Posterior cingulate gyrus (tissue), 11 donors: ENCODE measurements at regions not wholly inside any gene's neighbourhood (a gene's known extent, or its start where the extent isn't known, plus 50 kb on each side); places are given as distances from the start of the nearest gene placed in this dataset.

Experiments
- DNase-seq, 10 donors: peaks; one replicate each; pipeline versions ENCODE4 v3.0.0 to v3.0.0-alpha.2; 2020 to 2021; ENCODE audit warnings: mixed read lengths in 3 of 10
- intact Hi-C: fragments of 100-400 bp; cut with DNase I; formaldehyde crosslinking; loops from one replicate; pipeline ENCODE4 v1.15.1; 2023

DNA sequence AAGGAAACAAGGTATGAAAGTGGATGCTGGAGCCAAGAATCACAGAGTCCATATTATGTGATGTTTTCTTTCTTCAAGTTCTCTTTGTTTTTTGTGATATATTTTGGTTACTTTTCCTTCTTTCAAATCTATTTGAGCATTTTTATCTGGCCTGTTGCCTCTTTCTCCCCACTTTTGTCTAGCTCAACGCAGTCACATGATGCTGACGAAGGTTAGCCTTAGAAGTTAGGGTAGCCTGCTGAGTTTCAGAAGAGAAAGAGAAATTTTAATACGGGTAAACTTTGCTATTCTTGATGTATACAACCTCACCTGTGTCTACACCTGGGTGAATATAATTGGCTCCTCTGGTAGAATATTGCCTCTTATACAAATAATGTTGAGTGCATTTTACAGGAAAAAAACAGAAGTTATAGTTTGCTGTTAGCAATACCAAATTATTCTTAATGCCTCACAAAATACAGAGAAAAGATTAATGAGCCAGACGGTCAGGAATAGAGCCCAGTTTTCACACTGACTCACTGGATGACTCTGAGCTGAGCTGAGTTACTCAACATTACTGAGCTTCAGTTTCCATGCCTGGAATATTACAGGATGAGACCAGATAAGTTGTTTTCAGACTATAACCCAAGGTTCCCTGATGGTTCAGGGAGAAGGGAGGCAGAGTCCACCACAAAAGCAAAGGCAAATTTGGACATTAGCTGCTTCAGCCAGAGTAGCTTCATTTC, 161.6 kb upstream of the BDNF start:
- DNase-seq = no peak
- intact Hi-C loops = no loop called here

DNA sequence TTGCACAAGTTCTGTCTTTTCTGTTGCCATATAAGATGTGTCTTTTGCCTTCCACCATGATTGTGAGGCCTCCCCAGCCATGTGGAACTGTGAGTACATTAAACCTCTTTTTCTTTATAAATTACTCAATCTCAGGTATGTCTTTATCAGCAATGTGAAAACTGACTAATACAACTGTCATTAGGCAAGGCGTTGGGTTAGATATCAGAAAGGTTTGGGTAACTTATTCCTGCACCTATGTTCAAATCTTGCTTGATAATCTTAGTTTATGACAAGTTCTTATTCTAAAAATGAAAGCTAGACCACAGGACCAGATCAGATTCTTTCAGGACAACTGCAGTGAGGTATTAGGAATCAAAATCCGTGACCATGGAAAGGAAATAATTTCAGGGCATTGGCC, 160.6 kb upstream of the BDNF start:
- intact Hi-C loops = no loop called here
- no peak for DNase-seq

DNA sequence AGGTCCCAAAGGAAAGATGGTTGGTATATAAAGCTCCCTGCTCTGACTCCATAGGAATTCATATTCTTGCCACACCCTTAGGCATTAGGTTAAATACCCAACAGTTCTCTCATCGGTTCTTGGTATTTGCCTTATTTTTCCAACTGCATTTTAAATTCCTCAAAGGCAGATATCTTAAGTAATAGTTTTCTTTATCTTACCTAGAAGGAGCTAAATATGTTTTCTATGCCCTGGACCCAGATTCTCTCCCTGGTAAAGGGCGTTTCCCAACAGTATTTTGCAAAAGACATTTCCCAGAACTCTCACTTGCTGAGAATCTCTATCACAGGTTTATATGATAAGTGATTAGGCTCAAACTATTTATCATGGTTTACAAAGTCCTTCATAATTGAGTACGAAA, 158.6 kb upstream of the BDNF start:
- intact Hi-C loops = no loop called here
- no peak for DNase-seq

DNA sequence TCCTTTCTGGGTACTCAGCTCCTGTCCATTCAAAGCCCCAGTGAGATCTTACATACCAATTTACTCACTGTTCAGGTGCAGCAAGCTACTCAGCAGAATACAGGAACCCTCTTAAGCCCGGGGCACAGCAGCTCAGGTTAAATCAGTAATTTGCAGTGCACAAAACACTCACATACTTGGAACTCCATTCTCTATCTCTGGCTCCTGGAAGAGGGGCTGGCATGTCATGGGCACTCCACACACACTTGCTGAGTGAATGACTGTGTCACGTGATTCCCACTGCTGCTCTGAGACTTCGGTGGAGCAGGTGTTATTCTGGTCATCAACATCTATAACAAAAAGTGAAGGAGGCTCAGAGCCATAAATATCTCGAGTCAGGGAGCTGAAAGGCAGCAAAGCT, 157.3 kb upstream of the BDNF start:
- intact Hi-C loops = no loop called here
- no peak for DNase-seq

DNA sequence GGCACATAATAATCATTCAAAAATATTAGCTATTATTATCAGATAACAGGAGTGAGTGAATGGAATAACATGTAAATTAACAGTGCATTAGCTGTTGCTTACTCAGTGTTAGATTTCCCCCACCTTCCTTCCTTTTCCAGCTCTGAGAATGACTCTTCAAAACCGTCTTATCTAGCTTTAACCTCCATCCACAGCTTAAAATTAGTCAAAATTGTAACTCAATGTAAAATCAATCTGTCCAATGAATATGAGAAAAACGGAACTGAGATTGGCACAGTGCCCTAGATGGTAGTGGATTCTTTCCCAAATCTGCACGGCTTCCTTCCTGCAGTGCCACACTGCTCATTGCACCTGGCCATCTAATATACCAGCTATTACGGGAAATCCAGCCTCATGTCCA, 156.8 kb upstream of the BDNF start:
- DNase-seq = no peak
- intact Hi-C loops = no loop called here

DNA sequence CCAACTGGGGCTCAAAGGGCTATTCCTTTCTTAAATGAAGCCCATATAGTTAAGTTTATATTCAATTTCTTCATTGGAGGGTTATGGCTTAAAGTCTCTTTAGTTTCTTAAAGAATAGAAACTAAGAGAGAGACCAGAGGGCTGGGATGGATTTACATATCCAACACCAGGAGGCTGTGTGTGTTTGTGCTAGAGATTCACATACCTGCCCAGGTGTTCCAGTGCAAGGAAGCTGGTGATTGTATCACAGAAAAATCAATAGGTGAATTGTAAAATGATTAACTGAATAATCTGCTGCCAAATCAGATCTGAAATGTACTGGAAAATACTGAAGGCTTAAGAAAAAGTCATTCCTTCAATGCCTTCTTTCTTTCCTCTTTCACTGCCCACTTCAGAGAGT, 148.2 kb upstream of the BDNF start:
- intact Hi-C loops = no loop called here
- no peak for DNase-seq

DNA sequence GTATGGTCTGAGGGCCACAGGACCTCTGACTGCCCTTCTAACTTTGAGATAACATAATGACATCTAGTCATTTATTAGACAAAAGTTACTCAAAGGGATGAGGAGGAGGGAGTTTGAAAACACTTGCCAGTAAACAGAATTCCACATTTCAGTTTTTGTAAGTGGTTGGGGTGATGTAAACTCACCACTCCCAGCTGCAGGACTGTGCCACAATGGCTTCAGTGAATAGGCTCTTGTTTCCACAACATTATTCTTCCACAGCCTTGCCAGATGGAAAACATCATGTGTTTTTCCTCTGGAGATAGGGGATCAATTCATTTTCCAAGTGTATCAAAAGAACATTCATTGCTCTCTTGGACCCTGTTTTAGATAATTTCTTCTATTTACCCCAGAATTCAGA, 147.2 kb upstream of the BDNF start:
- intact Hi-C loops = no loop called here
- DNase-seq = no peak

DNA sequence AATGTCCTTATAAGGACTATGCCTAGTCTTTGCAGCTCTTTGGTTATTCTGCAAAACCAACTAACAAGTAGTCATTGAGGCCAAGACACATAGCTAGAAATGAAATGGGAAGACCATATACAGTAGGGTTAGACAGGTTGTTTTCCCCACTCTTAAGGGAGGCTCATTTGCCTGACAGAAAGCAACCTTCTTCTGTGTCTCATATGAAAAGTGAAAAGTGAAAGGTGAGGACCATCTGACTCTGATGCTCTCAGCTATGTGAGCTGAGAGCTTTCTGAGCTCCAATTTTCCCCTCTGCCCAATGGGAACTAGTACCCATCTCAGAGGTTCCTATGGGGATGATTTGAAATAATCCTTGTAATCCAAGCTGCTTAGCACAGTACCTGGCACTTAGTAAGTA, 142.0 kb upstream of the BDNF start:
- no peak for DNase-seq
- intact Hi-C loops = no loop called here

DNA sequence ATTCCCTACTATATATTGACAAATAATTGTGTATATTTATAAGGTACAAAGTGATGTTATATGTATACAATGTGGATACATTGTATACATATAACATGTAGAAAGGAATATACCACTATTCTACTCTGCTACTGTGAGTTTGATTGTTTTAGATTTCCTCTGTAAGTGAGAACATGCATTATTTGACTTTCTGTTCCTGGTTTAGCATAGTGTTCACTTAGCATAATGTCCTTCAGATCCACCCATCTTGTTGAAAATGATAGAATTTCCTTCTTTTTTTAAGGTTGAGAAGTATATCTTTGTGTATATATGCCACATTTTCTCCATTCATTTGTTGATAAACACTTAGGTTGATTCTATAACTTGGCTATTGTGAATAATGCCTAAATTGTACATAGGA, 140.8 kb upstream of the BDNF start:
- intact Hi-C loops = no loop called here
- DNase-seq = no peak

DNA sequence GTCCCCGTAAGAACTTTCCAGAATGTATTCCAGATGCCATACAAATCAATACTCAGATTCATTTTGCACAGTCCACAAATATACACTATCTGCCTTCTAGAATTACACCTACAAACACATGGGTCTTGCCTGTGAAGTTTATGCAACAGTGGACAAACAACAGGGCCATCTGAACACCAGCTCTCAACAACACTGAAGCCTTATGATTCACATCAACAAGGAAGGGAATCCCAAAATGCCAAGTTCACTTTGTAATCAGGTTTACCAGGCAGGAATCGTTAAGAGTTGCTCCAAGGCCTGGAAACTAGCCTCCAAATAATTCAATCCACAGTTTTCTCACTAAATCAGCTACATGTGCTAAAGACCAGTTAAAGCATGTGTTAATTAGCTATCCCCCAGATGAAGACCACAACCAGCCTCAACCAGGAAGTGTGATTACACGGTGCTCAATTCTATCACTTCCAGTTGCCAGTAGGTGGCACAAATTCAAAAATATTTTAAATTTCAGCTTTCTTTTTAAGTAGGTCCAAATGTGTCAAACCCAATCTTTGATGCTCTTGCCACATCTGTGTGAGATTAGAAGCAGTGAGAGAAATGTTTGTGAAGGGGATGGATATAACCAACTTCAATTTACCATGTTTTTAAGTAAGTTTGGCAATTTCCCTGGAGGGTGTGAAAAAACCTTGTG, 139.1 kb upstream of the BDNF start:
- no peak for DNase-seq
- intact Hi-C loops = no loop called here

DNA sequence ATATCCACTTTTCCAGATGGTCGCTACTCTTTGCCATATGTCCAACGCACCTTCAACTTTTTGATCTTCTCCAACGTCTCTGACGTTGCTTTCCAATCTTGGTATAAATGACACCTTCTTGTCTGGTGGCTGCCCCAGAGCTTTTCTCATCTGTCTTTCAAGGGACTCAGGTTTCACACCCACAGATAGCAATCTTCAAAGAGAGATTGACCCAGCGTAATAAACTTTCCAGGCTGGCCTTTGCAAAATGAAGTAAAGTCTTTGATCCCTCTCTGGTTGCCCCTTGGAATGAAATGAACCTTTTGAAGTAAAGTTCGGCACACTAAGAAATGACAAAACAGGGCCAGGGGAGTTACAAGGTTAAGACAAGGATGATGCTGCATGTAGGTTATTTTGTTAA, 138.4 kb upstream of the BDNF start:
- intact Hi-C loops = no loop called here
- no peak for DNase-seq

DNA sequence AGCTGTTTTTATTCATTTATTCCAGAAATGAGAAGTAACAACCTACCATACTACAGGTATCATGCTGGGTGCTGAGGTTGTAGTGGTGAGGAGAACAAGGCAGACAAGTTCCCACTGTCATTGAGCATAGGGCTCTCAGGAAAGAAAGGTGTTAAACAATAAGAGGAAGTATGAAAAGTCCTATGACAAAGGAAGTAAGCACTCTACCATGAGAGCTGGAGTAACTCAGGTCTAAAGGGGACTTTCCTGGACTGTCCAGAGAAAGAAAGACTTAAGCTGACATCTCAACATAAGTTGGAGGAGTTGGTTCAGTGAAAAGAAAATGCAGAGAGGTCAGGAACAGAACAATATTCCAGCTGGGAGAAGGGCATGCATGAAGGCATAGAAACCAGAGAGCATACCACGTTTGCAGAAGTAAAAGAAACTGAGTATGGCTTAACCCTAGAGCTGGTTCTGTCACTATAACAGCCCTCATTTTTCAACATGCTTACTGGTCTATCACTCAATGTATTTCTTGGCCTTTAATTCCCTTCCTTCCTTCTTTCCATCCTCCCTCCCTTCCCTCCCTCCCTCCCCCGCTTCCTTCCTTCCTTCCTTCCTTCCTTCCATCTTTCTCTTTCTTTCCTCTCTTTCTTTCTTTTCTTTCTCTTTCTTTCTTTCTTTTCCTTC, 137.8 kb upstream of the BDNF start:
- intact Hi-C loops = no loop called here
- DNase-seq = no peak

DNA sequence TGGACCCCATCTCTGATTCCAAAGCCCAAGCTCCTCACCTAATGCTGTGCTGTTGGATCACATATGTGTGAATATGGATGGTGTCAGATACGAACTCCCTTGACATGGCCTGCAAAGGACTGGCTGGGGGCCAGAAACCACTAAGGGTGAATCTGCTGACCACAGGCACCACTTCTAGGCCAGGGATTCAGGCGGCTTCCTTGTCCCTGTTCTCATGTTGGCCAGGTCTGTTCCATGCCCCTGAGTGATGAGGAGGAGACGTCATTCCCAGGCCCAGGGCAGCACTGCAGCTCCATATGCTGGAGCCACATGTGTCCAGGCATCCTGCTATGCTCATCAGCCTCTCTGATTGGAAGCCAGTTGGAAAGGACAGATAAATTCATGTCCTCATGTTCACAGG, 130.0 kb upstream of the BDNF start:
- no peak for DNase-seq
- intact Hi-C loops = no loop called here

DNA sequence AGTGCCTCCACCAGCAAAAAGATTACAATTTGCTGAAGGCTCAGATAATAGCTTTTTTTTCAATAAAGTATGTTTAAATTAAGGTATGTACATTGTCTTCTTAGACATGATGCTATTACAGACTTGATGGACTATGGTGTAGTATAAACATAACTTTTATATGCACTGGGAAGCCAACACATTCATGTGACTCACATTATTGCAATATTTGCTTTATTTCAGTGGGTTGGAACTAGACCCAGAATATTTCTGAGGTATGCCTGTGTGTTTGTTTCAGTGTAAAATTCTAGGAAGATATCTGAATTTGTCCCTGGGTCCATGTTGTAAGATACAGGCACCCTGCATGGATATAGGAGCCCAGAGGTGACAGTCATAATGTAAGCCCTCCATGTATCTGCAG, 120.0 kb upstream of the BDNF start:
- no peak for DNase-seq
- intact Hi-C loops = no loop called here

DNA sequence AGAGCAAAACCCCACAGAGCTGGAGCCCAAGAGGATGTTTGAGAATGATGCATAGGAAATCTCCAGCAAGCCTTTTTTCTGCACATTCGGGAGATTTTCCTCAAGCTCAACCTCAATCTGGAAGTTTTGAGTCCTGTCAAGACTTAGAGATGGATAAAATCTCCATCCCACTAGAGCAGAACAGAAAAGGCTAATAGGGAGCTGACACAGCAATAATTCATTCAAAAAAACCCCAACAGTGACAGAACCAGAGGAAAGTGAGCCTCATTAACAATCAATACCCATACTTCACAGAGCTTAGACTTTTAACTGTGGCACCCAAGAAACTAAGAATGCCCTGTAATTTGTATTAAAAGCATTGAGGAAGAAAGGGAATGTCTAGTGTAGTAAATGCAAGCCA, 115.9 kb upstream of the BDNF start:
- intact Hi-C loops = no loop called here
- no peak for DNase-seq

DNA sequence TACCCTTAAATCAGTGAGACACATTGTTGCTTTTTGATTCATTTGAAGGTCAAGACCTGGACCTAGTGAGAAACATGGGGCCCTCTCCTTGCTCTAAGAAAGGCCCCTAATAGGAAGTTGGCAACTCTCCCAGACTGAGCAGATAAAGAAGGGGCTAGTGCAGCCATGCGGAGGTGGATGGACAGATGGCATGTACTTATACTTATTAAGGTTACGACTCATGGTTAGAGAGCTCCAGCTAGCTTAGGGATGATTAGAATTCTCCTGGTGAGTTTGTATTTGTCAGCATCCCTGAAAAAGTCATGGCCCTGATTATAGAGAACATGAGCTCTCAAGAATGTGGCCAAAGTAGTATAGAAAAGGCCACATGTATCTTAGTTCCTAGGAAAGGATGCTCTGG, 112.1 kb upstream of the BDNF start:
- intact Hi-C loops = no loop called here
- no peak for DNase-seq

DNA sequence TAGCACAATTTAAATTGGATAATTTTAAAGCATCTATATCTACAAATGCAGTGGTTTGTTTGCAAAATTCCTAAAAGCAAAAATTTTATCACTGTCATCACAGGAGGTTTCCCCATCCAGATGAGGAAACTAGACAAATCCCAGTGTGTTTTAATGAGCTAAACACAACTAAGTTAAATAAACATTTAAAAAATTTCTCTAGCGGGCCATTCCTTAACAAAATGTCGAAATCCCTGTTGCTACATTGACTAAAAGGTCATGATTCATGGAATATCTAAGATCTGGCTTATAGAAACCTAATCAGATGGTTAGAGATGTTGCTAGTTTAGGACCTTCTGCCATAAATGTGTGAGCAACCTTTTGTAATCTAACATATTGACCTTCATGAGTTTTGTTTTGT, 107.3 kb upstream of the BDNF start:
- intact Hi-C loops = no loop called here
- DNase-seq = no peak

DNA sequence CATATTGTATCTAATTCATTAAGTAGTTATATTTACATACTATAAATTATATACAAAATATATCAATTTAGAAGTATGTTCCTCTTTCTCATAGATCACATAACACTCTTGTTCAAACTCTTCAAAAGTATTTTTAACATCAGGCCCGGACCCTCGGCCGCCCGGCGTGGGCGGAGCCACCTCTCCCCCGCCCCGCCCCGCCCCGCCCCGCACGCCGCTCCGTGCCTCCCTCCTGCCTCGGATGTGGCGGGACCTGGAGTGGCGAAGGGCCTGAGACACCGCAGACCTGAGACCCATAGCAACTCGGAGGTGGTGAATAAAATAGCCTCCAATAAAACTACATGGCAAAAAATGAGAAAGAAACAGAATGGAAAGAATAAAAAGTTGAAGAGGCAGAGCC, 105.9 kb upstream of the BDNF start:
- intact Hi-C loops = no loop called here
- no peak for DNase-seq

DNA sequence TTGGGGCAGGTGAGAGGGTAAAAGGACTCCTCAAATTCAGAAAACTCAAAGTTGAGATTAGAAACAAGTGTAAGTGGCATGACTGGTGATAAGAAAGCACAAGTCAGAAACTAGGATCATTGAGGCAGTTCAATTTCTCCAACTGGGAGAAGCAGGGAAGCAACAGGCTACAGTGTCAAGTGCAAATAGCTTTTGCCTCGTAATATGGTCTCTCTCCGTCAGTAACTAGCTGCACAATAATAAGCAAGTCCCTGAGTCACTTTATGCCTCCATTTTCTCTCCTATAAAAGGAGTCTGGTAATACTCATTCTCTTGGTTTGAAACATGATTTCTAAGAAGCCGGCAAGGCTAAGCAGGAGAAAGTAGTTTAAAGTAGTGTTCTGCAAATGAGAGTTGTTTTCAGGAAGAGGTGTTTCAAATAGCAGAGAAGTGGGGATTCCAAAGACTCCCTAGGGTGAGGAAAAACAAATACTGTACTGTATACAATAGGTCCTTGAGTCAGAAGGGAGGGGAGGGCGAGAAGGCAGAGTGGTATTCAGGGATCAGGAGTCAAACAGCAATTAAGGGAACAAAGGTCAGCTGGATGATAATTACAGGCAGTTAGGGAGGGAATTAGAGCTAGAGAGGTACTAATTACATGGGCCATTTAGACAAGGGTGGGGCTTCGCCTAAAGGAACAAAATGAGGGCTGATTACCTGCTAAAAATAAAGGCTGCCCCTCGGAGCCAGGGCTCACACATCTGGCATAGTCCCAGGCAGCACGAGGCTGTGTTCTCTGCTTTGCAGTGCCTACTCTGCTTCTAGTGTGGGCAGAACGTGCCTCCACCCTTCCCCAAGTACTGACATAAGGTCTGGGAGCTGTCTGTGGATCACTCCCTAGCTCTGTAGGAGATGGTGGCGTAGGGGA, 96.0 kb upstream of the BDNF start:
- no peak for DNase-seq
- intact Hi-C loops = no loop called here

DNA sequence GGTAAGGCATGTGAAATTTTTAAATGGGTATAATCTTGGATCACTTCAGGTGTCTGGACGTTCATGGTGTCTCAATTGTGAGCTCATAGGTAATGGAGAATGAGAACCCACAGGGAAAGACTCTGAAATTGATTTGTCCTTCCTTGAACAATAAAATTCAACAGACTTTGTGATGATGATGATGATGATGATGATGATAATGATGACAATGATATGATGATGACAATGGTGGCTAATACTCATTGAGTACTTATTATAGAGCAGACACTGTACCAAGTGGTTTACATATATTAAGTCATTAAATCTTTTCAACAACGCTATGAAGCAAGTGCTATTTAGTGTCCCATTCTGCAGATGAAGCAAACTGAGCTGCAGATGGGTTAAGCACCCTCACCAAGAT, 86.6 kb upstream of the BDNF start:
- intact Hi-C loops = no loop called here
- no peak for DNase-seq

DNA sequence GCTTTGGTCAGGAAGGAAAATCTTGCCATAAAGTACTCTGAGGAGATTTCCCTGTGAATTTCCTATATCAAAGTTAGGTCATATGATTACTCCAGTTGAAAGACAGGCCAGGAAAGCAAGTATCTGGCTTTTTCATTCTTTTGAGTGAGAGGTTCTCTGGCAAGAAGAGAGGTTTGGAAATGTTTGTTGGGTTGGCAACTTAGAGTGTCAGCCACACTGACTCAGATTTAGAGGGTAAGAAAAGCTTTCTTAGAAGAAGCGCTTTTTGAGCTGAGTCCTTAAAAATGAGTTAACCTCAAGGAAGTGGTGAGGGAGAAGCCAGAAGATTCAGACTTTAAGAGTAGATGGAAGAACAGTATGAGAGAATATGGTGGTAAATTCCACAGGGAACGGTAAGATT, 86.1 kb upstream of the BDNF start:
- intact Hi-C loops = no loop called here
- DNase-seq = no peak
